ENCODE measurements at regions not wholly inside any gene's neighbourhood (a gene's known extent, or its start where the extent isn't known, plus 50 kb on each side); places are given as distances from the start of the nearest gene placed in this dataset.

GRCh38 chr1:219759095-219759494, 146.2 kb upstream of the ZC3H11B start:
- TF ChIP-seq CTCF (IDR thresholded peaks at IDR 0.05; ENCODE audit: control insufficient read depth, extremely low read depth, insufficient read depth), result no peak
- no peak overlapping the region for H3K4me3 ChIP-seq (ENCODE audit: low read depth, low read length)
- DNase-seq (ENCODE audit: low read depth), result no peak

- DNase-seq (ENCODE audit: low read depth), result no peak
- no peak for TF ChIP-seq CTCF (IDR thresholded peaks at IDR 0.05; ENCODE audit: control insufficient read depth, extremely low read depth, insufficient read depth)
- no peak overlapping the region for H3K4me3 ChIP-seq (ENCODE audit: low read depth, low read length)
These were observed 145.0 kb upstream of the ZC3H11B start for GRCh38 chr1:219757890-219758289.

GRCh38 chr1:219755234-219755633, 142.3 kb upstream of the ZC3H11B start:
- H3K4me3 ChIP-seq (ENCODE audit: low read depth, low read length), result no peak overlapping the region
- peak; percentile 70 for DNase-seq (ENCODE audit: low read depth)
- TF ChIP-seq CTCF (IDR thresholded peaks at IDR 0.05; ENCODE audit: control insufficient read depth, extremely low read depth, insufficient read depth), result no peak

- no peak for TF ChIP-seq CTCF (IDR thresholded peaks at IDR 0.05; ENCODE audit: control insufficient read depth, extremely low read depth, insufficient read depth)
- no peak overlapping the region for H3K4me3 ChIP-seq (ENCODE audit: low read depth, low read length)
- no peak for DNase-seq (ENCODE audit: low read depth)
These were observed 141.9 kb upstream of the ZC3H11B start for GRCh38 chr1:219754767-219755166.

- peak; percentile 19 for DNase-seq (ENCODE audit: low read depth)
- TF ChIP-seq CTCF (IDR thresholded peaks at IDR 0.05; ENCODE audit: control insufficient read depth, extremely low read depth, insufficient read depth), result no peak
- no peak overlapping the region for H3K4me3 ChIP-seq (ENCODE audit: low read depth, low read length)
These were observed 141.0 kb upstream of the ZC3H11B start for GRCh38 chr1:219753914-219754313.

GRCh38 chr1:219752645-219753044, 139.7 kb upstream of the ZC3H11B start:
- H3K4me3 ChIP-seq (ENCODE audit: low read depth, low read length), result no peak overlapping the region
- no peak for DNase-seq (ENCODE audit: low read depth)
- no peak for TF ChIP-seq CTCF (IDR thresholded peaks at IDR 0.05; ENCODE audit: control insufficient read depth, extremely low read depth, insufficient read depth)

- no peak for TF ChIP-seq CTCF (IDR thresholded peaks at IDR 0.05; ENCODE audit: control insufficient read depth, extremely low read depth, insufficient read depth)
- H3K4me3 ChIP-seq (ENCODE audit: low read depth, low read length), result no peak overlapping the region
- no peak for DNase-seq (ENCODE audit: low read depth)
These were observed 139.1 kb upstream of the ZC3H11B start for GRCh38 chr1:219751870-219752507.

All from LNCaP clone FGC (cell line).